Ishikawa (cell line): ENCODE measurements at regions not wholly inside any gene's neighbourhood (a gene's known extent, or its start where the extent isn't known, plus 50 kb on each side); places are given as distances from the start of the nearest gene placed in this dataset.

Experiments
- CREB1 ChIP-seq: IDR thresholded peaks from 2 replicates; pipeline ENCODE4 v1.6.1; 2012; ENCODE audit warnings: low read depth
- EGR1 ChIP-seq: IDR thresholded peaks from 2 replicates; pipeline ENCODE4 v1.6.1; 2012
- EP300 ChIP-seq: IDR thresholded peaks from 2 replicates; pipeline ENCODE4 v1.6.1; 2012; ENCODE audit warnings: borderline replicate concordance
- FOXM1 ChIP-seq: IDR thresholded peaks from 2 replicates; pipeline ENCODE4 v1.6.1; 2012; ENCODE audit warnings: low read depth, borderline replicate concordance
- RAD21 ChIP-seq: IDR thresholded peaks from 2 replicates; pipeline ENCODE4 v1.6.1; 2012; ENCODE audit warnings: low read depth
- TAF1 ChIP-seq: IDR thresholded peaks from 2 replicates; pipeline ENCODE4 v1.6.1; 2012; ENCODE audit warnings: low read depth, mild to moderate bottlenecking
- TCF12 ChIP-seq: IDR thresholded peaks from 2 replicates; pipeline ENCODE4 v1.6.1; 2012; ENCODE audit warnings: low read depth
- YY1 ChIP-seq: IDR thresholded peaks from 2 replicates; pipeline ENCODE4 v1.6.1; 2012; ENCODE audit warnings: low read depth
- ZBTB7A ChIP-seq: IDR thresholded peaks from 2 replicates; pipeline ENCODE4 v1.6.1; 2012; ENCODE audit warnings: low read depth
- TF ChIP-seq, protein P1 (sequence below): IDR thresholded peaks from 2 replicates; pipeline ENCODE4 v1.6.1; 2012; ENCODE audit warnings: low read depth, mild to moderate bottlenecking

GRCh38 chr9:30765318-30765717 lies 1619.1 kb upstream of the ACO1 start:
- TF ChIP-seq FOXM1 (no peak), YY1 (no peak), EP300 (no peak), TAF1 (no peak), RAD21 (no peak), CREB1 (no peak), ZBTB7A (no peak), EGR1 (no peak), TCF12 (no peak)
- TF ChIP-seq, protein P1, sequence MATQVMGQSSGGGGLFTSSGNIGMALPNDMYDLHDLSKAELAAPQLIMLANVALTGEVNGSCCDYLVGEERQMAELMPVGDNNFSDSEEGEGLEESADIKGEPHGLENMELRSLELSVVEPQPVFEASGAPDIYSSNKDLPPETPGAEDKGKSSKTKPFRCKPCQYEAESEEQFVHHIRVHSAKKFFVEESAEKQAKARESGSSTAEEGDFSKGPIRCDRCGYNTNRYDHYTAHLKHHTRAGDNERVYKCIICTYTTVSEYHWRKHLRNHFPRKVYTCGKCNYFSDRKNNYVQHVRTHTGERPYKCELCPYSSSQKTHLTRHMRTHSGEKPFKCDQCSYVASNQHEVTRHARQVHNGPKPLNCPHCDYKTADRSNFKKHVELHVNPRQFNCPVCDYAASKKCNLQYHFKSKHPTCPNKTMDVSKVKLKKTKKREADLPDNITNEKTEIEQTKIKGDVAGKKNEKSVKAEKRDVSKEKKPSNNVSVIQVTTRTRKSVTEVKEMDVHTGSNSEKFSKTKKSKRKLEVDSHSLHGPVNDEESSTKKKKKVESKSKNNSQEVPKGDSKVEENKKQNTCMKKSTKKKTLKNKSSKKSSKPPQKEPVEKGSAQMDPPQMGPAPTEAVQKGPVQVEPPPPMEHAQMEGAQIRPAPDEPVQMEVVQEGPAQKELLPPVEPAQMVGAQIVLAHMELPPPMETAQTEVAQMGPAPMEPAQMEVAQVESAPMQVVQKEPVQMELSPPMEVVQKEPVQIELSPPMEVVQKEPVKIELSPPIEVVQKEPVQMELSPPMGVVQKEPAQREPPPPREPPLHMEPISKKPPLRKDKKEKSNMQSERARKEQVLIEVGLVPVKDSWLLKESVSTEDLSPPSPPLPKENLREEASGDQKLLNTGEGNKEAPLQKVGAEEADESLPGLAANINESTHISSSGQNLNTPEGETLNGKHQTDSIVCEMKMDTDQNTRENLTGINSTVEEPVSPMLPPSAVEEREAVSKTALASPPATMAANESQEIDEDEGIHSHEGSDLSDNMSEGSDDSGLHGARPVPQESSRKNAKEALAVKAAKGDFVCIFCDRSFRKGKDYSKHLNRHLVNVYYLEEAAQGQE: no peak
